Endothelial cell (in vitro differentiated cells): ENCODE measurements at regions not wholly inside any gene's neighbourhood (a gene's known extent, or its start where the extent isn't known, plus 50 kb on each side); places are given as distances from the start of the nearest gene placed in this dataset.

Experiments
- DNase-seq: peaks from one replicate; pipeline ENCODE4 v3.0.0; 2021; ENCODE audit warnings: low spot score
- H3K27ac Mint-ChIP-seq: one replicate; pipeline ENCODE4 v1.8.0; 2021; ENCODE audit warnings: mixed read lengths, inconsistent platforms; ENCODE audit not compliant: unreplicated experiment
- H3K27me3 Mint-ChIP-seq: one replicate; pipeline ENCODE4 v1.8.0; 2021; ENCODE audit warnings: mild to moderate bottlenecking, moderate library complexity, mixed read lengths, inconsistent platforms; ENCODE audit not compliant: unreplicated experiment
- H3K36me3 Mint-ChIP-seq: one replicate; pipeline ENCODE4 v1.8.0; 2021; ENCODE audit warnings: mild to moderate bottlenecking, low read depth, mixed read lengths, inconsistent platforms; ENCODE audit not compliant: unreplicated experiment
- H3K4me1 Mint-ChIP-seq: one replicate; pipeline ENCODE4 v1.8.0; 2021; ENCODE audit warnings: mild to moderate bottlenecking, mixed read lengths, inconsistent platforms; ENCODE audit not compliant: unreplicated experiment
- H3K4me3 Mint-ChIP-seq: one replicate; pipeline ENCODE4 v1.8.0; 2021; ENCODE audit warnings: mild to moderate bottlenecking, mixed read lengths, inconsistent platforms; ENCODE audit not compliant: unreplicated experiment
- H3K9me3 Mint-ChIP-seq: one replicate; pipeline ENCODE4 v1.8.0; 2021; ENCODE audit warnings: mixed read lengths, inconsistent platforms; ENCODE audit not compliant: unreplicated experiment
- TF ChIP-seq, protein P1 (sequence below): fragments of 200-600 bp; sonication (generic); IDR thresholded peaks from one replicate; pipeline ENCODE4 v1.5.0; 2021; ENCODE audit warnings: antibody characterized with exemption; ENCODE audit not compliant: unreplicated experiment

DNA sequence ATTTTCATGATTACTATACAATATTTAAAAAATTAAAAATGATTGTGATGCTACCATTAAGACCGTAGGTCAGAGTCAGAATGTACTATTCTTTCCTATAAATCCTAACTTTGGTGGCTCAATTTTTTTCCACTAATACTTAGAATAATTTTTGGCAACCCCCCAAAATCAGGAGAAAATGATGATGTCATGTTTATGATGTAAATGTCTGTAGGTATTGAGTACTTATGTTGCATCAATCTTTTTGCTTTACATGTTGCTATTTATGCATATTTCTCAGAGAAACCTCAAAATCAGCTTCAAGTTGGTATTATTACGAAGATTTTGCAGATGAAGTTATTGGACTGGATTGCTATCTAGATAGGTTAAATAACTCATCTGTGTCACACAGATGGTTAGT, 371.2 kb downstream of the ADGRL2 start:
- H3K27ac Mint-ChIP-seq, result no peak overlapping the region
- no peak for DNase-seq
- no peaks in the 10 kb centered on the region for H3K4me1 Mint-ChIP-seq
- no peaks in the 10 kb centered on the region for H3K36me3 Mint-ChIP-seq
- H3K27me3 Mint-ChIP-seq, result no peaks in the 10 kb centered on the region
- TF ChIP-seq, protein P1, sequence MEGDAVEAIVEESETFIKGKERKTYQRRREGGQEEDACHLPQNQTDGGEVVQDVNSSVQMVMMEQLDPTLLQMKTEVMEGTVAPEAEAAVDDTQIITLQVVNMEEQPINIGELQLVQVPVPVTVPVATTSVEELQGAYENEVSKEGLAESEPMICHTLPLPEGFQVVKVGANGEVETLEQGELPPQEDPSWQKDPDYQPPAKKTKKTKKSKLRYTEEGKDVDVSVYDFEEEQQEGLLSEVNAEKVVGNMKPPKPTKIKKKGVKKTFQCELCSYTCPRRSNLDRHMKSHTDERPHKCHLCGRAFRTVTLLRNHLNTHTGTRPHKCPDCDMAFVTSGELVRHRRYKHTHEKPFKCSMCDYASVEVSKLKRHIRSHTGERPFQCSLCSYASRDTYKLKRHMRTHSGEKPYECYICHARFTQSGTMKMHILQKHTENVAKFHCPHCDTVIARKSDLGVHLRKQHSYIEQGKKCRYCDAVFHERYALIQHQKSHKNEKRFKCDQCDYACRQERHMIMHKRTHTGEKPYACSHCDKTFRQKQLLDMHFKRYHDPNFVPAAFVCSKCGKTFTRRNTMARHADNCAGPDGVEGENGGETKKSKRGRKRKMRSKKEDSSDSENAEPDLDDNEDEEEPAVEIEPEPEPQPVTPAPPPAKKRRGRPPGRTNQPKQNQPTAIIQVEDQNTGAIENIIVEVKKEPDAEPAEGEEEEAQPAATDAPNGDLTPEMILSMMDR, result no peak
- no peaks in the 10 kb centered on the region for H3K9me3 Mint-ChIP-seq
- H3K4me3 Mint-ChIP-seq, result no peak overlapping the region

DNA sequence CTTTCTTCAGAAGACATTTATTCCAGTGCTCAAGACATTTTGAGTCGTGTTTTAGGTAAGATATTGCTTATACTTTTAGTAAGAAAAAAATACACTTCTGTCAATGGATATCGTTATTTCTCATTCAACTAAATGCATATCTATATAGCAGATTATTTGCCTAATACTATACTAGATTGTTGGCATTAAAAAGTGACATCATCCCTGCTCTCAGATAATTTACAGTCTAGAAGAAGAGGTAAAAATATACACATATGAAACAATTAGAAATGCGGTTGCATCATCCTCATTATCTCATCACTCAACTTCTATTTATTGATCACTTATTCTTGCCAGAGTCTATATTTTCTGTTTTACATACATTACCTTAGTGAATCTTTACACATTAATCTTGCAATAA, 367.7 kb downstream of the ADGRL2 start:
- DNase-seq, result no peak
- no peaks in the 10 kb centered on the region for H3K27me3 Mint-ChIP-seq
- H3K4me1 Mint-ChIP-seq, result no peaks in the 10 kb centered on the region
- no peak overlapping the region for H3K27ac Mint-ChIP-seq
- TF ChIP-seq, protein P1, result no peak
- no peak overlapping the region for H3K4me3 Mint-ChIP-seq
- H3K36me3 Mint-ChIP-seq, result no peaks in the 10 kb centered on the region
- no peaks in the 10 kb centered on the region for H3K9me3 Mint-ChIP-seq

DNA sequence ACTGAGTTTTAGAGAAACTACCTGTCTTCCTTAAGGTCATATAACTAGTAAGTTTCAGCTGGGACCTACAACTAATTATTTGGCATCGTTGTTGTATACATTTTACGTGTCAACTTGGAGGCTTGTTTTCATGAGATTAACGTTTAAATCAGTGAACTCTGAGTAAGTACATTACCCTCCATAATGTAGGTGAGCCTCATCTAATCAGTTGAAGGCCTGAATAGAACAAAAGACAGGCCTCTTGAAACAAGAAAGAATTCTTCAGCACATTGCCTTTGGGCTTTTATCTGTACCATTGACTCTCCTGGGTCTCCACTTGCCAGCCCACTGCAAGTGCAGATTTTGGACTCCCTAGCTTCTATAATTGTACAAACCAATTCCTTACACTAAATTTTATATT, 364.6 kb downstream of the ADGRL2 start:
- no peaks in the 10 kb centered on the region for H3K9me3 Mint-ChIP-seq
- H3K27ac Mint-ChIP-seq, result no peak overlapping the region
- H3K4me3 Mint-ChIP-seq, result no peak overlapping the region
- H3K4me1 Mint-ChIP-seq, result no peaks in the 10 kb centered on the region
- H3K36me3 Mint-ChIP-seq, result no peaks in the 10 kb centered on the region
- no peak for DNase-seq
- H3K27me3 Mint-ChIP-seq, result no peaks in the 10 kb centered on the region
- TF ChIP-seq, protein P1, result no peak

DNA sequence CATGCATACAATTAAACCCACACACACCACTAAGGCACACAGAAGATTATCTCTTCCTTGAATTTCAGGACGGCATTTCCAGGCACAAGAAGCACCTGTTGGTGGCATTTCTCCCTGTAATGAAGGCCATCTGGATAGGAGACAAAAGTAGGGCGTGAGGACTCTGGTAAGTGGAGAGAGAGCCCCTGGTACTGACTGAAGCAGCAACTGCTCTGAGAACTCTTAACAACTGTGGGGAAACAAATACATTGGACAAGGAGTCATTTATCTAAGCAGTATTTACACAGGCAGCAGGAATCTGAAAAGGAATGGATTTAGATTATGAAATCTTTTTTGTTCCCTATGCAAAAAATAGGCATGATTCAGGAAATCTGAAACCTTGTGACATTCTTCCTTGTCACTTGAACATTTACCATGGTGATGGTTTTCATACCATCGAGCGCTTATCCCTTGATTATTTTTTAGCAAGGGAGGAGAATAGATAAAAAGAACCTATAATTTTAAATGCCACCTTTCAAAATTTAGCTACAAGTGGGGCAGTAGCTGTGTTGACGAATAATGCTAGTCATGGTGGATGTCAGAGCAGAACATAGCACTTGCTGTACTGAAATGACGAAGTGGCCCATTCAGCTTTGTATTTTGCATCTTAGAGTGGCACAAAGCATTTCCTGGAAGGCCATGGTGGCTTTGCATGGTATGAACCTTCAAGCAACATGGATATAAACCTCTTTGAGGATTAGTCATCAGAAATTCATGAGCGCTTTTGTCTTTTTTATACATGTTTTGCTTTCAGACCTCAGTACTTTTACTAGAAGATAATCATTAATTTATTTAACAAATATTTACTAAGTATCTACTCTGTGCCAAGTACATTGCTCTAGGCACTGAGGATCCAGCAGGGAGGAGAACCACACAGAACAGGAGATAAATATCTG, 362.0 kb downstream of the ADGRL2 start:
- Mint-ChIP-seq H3K27ac (no peak overlapping the region), H3K9me3 (no peaks in the 10 kb centered on the region), H3K36me3 (no peaks in the 10 kb centered on the region), H3K4me1 (no peaks in the 10 kb centered on the region), H3K4me3 (no peak overlapping the region), H3K27me3 (no peaks in the 10 kb centered on the region)
- no peak for DNase-seq
- TF ChIP-seq, protein P1, result no peak

DNA sequence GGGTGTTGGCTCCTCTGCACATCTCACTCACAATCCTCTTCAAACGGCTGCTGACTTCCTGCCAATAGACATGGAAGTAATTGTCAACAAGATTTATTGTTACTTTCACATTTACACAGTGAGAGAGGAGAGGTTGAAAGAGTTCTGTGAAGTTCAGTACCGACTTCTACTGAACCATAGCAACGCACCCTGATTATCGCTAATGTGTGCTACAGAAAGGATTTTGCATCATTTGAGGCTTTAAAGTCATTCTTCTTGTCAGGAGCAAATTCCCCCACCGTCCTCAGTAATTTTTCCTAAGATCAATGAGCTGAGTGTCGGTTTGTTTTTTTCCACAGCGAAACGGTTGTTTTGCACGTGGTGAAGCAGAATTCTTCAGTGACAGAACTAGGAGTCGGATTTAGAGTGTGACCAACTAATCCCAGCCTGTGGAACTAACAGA, 361.0 kb downstream of the ADGRL2 start:
- no peaks in the 10 kb centered on the region for H3K27me3 Mint-ChIP-seq
- no peak for DNase-seq
- no peak overlapping the region for H3K4me3 Mint-ChIP-seq
- H3K36me3 Mint-ChIP-seq, result no peaks in the 10 kb centered on the region
- no peak overlapping the region for H3K27ac Mint-ChIP-seq
- H3K4me1 Mint-ChIP-seq, result no peaks in the 10 kb centered on the region
- H3K9me3 Mint-ChIP-seq, result no peaks in the 10 kb centered on the region
- TF ChIP-seq, protein P1, result no peak
